ENCODE measurements at regions not wholly inside any gene's neighbourhood (a gene's known extent, or its start where the extent isn't known, plus 50 kb on each side); places are given as distances from the start of the nearest gene placed in this dataset.

- Histone ChIP-seq H3K36me3 (ENCODE audit: low read depth, missing control alignments) (no peaks in the 10 kb centered on the region), H3K4me3 (no peak overlapping the region), H3K9me3 (no peaks in the 10 kb centered on the region), H3K27me3 (no peaks in the 10 kb centered on the region), H3K27ac (no peak overlapping the region), H3K4me1 (no peaks in the 10 kb centered on the region)
- intact Hi-C loops (cut with DNase I; ENCODE audit: low total_unique reads), result no loop called here
- no peak for DNase-seq
- WGBS, 2 donors, result 56% methylated on average over 17 of the region's 17 CpGs; no CpG with 5 or more reads in 1 of the 2 donors
- no peak for TF ChIP-seq POLR2A (IDR thresholded peaks at IDR 0.05)
- TF ChIP-seq, protein P1, sequence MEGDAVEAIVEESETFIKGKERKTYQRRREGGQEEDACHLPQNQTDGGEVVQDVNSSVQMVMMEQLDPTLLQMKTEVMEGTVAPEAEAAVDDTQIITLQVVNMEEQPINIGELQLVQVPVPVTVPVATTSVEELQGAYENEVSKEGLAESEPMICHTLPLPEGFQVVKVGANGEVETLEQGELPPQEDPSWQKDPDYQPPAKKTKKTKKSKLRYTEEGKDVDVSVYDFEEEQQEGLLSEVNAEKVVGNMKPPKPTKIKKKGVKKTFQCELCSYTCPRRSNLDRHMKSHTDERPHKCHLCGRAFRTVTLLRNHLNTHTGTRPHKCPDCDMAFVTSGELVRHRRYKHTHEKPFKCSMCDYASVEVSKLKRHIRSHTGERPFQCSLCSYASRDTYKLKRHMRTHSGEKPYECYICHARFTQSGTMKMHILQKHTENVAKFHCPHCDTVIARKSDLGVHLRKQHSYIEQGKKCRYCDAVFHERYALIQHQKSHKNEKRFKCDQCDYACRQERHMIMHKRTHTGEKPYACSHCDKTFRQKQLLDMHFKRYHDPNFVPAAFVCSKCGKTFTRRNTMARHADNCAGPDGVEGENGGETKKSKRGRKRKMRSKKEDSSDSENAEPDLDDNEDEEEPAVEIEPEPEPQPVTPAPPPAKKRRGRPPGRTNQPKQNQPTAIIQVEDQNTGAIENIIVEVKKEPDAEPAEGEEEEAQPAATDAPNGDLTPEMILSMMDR (IDR thresholded peaks at IDR 0.05), result no peak
Measured at GRCh38 chrX:126065901-126066660, 100.0 kb downstream of the DCAF12L2 start.
